H1 (cell line): ENCODE measurements at regions not wholly inside any gene's neighbourhood (a gene's known extent, or its start where the extent isn't known, plus 50 kb on each side); places are given as distances from the start of the nearest gene placed in this dataset.

Experiments
- CTCF ChIA-PET: fragments of 300-600 bp; sonication (Branson Sonifier 250); formaldehyde crosslinking; loops from one replicate; lab custom pipeline; 2021; ENCODE audit not compliant: partially characterized antibody; lab: Charles Lee
- POLR2A ChIA-PET: fragments of 300-600 bp; sonication (Branson Sonifier 250); formaldehyde crosslinking; loops from one replicate; lab custom pipeline; 2021; ENCODE audit warnings: inconsistent platforms; ENCODE audit not compliant: partially characterized antibody; lab: Charles Lee
- DNase-seq, 2 experiments: peaks; one replicate each; pipeline versions ENCODE4 v3.0.0 to v3.0.0-alpha.2; 2010 to 2022; ENCODE audit warnings: low spot score in 2 of 2, low read depth in 1 of 2, mixed read lengths in 1 of 2
- FAIRE-seq: peaks from 2 replicates; lab custom pipeline; 2011; peaks lifted over from hg19 to GRCh38; lab: Jason Lieb, UNC
- H2AFZ ChIP-seq: 2 replicates; pipeline ENCODE4 v1.8.1; 2012; ENCODE audit warnings: low read length, inconsistent platforms
- H2AK5ac ChIP-seq: 2 replicates; pipeline ENCODE4 v1.6.1; 2013; ENCODE audit warnings: low read depth, low read length
- H2BK120ac ChIP-seq: replicated peaks from 2 replicates; pipeline ENCODE3; 2013; ENCODE audit warnings: low read depth, low read length, inconsistent platforms
- H2BK12ac ChIP-seq: 2 replicates; pipeline ENCODE4 v1.6.1; 2013; ENCODE audit warnings: low read depth, low read length
- H2BK15ac ChIP-seq: 2 replicates; pipeline ENCODE4 v1.6.1; 2013; ENCODE audit warnings: low read length
- H2BK20ac ChIP-seq: 2 replicates; pipeline ENCODE4 v1.6.1; 2013; ENCODE audit warnings: low read length
- H2BK5ac ChIP-seq: 2 replicates; pipeline ENCODE4 v1.6.1; 2013; ENCODE audit warnings: low read depth, low read length
- H3K14ac ChIP-seq: 2 replicates; pipeline ENCODE4 v1.6.1; 2013; ENCODE audit warnings: inconsistent platforms; ENCODE audit not compliant: insufficient read length
- H3K18ac ChIP-seq: 2 replicates; pipeline ENCODE4 v1.6.1; 2013; ENCODE audit warnings: low read length; ENCODE audit errors: extremely low read depth
- H3K23ac ChIP-seq: 2 replicates; pipeline ENCODE4 v1.6.1; 2013; ENCODE audit warnings: inconsistent platforms; ENCODE audit not compliant: insufficient read length
- H3K23me2 ChIP-seq: 2 replicates; pipeline ENCODE4 v1.6.1; 2013; ENCODE audit warnings: low read depth, low read length
- H3K27ac ChIP-seq: 2 replicates; pipeline ENCODE4 v1.6.1; 2011; ENCODE audit warnings: low read depth, low read length, inconsistent platforms
- H3K27me3 ChIP-seq, 4 experiments: replicated peaks in 1 of 4; 1 replicate in 1 of 4; 2 replicates in 3 of 4; pipeline versions ENCODE4 v1.6.1 to v1.8.1; 2011 to 2013; ENCODE audit warnings: low read length in 3 of 4, mild to moderate bottlenecking in 3 of 4, inconsistent platforms in 2 of 4, mixed read lengths in 2 of 4, moderate library complexity in 1 of 4; ENCODE audit not compliant: control insufficient read depth in 3 of 4, insufficient read depth in 3 of 4; ENCODE audit errors: extremely low read depth in 1 of 4
- H3K36me3 ChIP-seq, 4 experiments: 2 replicates each; pipeline versions ENCODE4 v1.6.1 to v1.8.1; 2011 to 2013; ENCODE audit warnings: mild to moderate bottlenecking in 4 of 4, low read length in 3 of 4, moderate library complexity in 2 of 4, control low read depth in 1 of 4, inconsistent platforms in 1 of 4; ENCODE audit not compliant: insufficient read depth in 4 of 4, control insufficient read depth in 2 of 4
- H3K4ac ChIP-seq: replicated peaks from 2 replicates; pipeline ENCODE3; 2013; ENCODE audit warnings: low read length, low read depth, mixed read lengths, inconsistent platforms; ENCODE audit not compliant: insufficient read length
- H3K4me1 ChIP-seq, 4 experiments: replicated peaks in 1 of 4; 1 replicate in 1 of 4; 2 replicates in 3 of 4; pipeline versions ENCODE4 v1.6.1 to v1.8.1; 2011 to 2013; ENCODE audit warnings: low read length in 3 of 4, inconsistent platforms in 2 of 4, mixed read lengths in 1 of 4; ENCODE audit not compliant: insufficient read depth in 4 of 4, control insufficient read depth in 3 of 4
- H3K4me2 ChIP-seq, 2 experiments: 2 replicates each; pipeline versions ENCODE4 v1.6.1 to v1.8.1; 2011 to 2013; ENCODE audit warnings: low read depth in 2 of 2, low read length in 2 of 2, control low read depth in 1 of 2, inconsistent platforms in 1 of 2, mild to moderate bottlenecking in 1 of 2; ENCODE audit not compliant: insufficient read depth in 1 of 2
- H3K4me3 ChIP-seq, 4 experiments: fragments of 200-600, 300-600 bp in 1 of 4; sonication (generic), shearing (Covaris generic), sonication (Bioruptor Twin) in 1 of 4; 2 replicates each; pipeline versions ENCODE4 v1.5.1 to v1.8.1; 2011 to 2016; ENCODE audit warnings: low read length in 4 of 4, low read depth in 3 of 4, control low read depth in 2 of 4, inconsistent platforms in 2 of 4, mild to moderate bottlenecking in 2 of 4, mixed read lengths in 1 of 4, moderate library complexity in 1 of 4; ENCODE audit not compliant: insufficient read depth in 2 of 4; ENCODE audit errors: extremely low read depth in 1 of 4
- H3K56ac ChIP-seq: replicated peaks from 2 replicates; pipeline ENCODE3; 2013; ENCODE audit warnings: low read depth, mild to moderate bottlenecking, mixed read lengths, low read length, inconsistent platforms; ENCODE audit not compliant: insufficient read length
- H3K79me1 ChIP-seq: 2 replicates; pipeline ENCODE4 v1.6.1; 2013; ENCODE audit warnings: low read depth, low read length, control low read depth
- H3K79me2 ChIP-seq, 2 experiments: 2 replicates each; pipeline versions ENCODE4 v1.6.1 to v1.8.1; 2012 to 2013; ENCODE audit warnings: low read length in 2 of 2, mild to moderate bottlenecking in 2 of 2, inconsistent platforms in 1 of 2; ENCODE audit not compliant: insufficient read depth in 2 of 2, control insufficient read depth in 1 of 2
- H3K9ac ChIP-seq, 4 experiments: replicated peaks in 1 of 4; 1 replicate in 1 of 4; 2 replicates in 3 of 4; pipeline versions ENCODE4 v1.6.1 to v1.8.1; 2011 to 2013; ENCODE audit warnings: low read depth in 3 of 4, low read length in 3 of 4, control low read depth in 2 of 4, mild to moderate bottlenecking in 2 of 4, moderate library complexity in 2 of 4, inconsistent platforms in 1 of 4; ENCODE audit errors: extremely low read depth in 1 of 4
- H3K9me3 ChIP-seq, 2 experiments: 2 replicates each; pipeline versions ENCODE4 v1.6.1 to v1.8.1; 2012 to 2013; ENCODE audit warnings: mild to moderate bottlenecking in 2 of 2, moderate library complexity in 2 of 2, control low read depth in 1 of 2, inconsistent platforms in 1 of 2, low read depth in 1 of 2, low read length in 1 of 2, mixed read lengths in 1 of 2; ENCODE audit not compliant: insufficient read depth in 2 of 2
- H4K20me1 ChIP-seq, 2 experiments: replicated peaks in 1 of 2; 2 replicates each; pipeline versions ENCODE3 to v1.8.1; 2011 to 2013; ENCODE audit warnings: inconsistent platforms in 2 of 2, low read length in 2 of 2, mild to moderate bottlenecking in 1 of 2; ENCODE audit not compliant: insufficient read depth in 2 of 2, control insufficient read depth in 1 of 2
- H4K5ac ChIP-seq: 2 replicates; pipeline ENCODE4 v1.6.1; 2013; ENCODE audit warnings: low read length, low read depth, mixed read lengths, inconsistent platforms; ENCODE audit not compliant: insufficient read length
- H4K8ac ChIP-seq: 2 replicates; pipeline ENCODE4 v1.8.0; 2013; ENCODE audit warnings: mild to moderate bottlenecking, moderate library complexity, low read length, inconsistent platforms; ENCODE audit not compliant: insufficient read depth; ENCODE audit errors: extremely low read depth
- H4K91ac ChIP-seq: replicated peaks from 2 replicates; pipeline ENCODE3; 2013; ENCODE audit warnings: low read length, mixed read lengths, inconsistent platforms; ENCODE audit not compliant: insufficient read length
- PHF8 ChIP-seq: fragments of 200-600 bp; sonication (generic); conservative IDR thresholded peaks from 2 replicates; pipeline ENCODE4 v1.7.1; 2012; ENCODE audit warnings: low read depth, mild to moderate bottlenecking, inconsistent platforms, low read length, moderate library complexity
- TCF12 ChIP-seq: IDR thresholded peaks from 2 replicates; pipeline ENCODE4 v1.6.1; 2011; ENCODE audit warnings: low read depth, mild to moderate bottlenecking, low read length
- WGBS, 2 experiments: shearing (Covaris generic) in 1 of 2; methylation state at CpG; one replicate each; pipeline versions ENCODE4 v1.1.6 to v1.1.7; 2013 to 2015; ENCODE audit warnings: low lambda C conversion rate in 2 of 2, mixed read lengths in 2 of 2, inconsistent platforms in 1 of 2, low coverage in 1 of 2, missing lambda C conversion rate in 1 of 2; ENCODE audit not compliant: insufficient replicate concordance in 2 of 2, insufficient coverage in 1 of 2, insufficient read length in 1 of 2; ENCODE audit errors: extremely low coverage in 1 of 2, missing lambda C conversion rate in 1 of 2; 5-methylcytosine and 5-hydroxymethylcytosine counted together
- TF ChIP-seq, protein P1 (sequence below): IDR thresholded peaks from 2 replicates; pipeline ENCODE4 v1.6.1; 2012; ENCODE audit warnings: inconsistent platforms

DNA sequence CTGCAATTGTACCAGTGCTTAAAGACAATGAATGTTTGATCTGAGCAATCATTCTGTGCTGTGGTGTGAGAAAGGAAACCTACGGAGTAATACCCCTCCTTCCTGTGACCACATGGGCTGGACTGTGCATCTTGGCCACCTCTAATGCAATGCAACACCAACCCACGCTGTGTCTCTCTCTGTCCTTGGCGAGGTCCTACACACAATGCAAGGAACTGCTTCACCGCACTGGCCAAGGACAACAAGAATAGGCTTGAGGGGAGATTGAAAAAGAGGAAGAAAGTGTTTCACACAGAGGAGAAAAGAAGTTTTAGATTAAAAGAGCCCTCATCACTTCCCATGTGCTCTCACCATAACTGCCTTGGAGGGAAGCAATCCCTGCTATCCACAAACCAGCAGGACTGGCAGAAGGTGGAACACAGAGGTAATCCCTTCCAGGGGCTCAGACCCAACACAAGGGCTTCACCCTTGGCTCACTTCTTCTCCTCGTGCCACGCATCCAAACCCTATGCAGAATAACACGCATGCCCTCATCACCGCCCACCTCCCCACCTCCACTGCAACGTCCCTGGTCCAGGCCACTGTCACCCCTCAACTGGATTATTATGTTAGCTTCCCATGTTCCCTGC, 112.5 kb upstream of the ERG start:
- Histone ChIP-seq H2BK120ac (no peak overlapping the region), H3K4me3 (no peak overlapping the region), H2BK20ac (no peak overlapping the region), H2AK5ac (no peak overlapping the region), H3K23me2 (peaks cover 3% of the 10 kb centered on the region; the same call in 1 of the 2 replicates), H3K14ac (no peak overlapping the region), H3K79me1 (no peaks in the 10 kb centered on the region), H3K79me2 (no peaks in the 10 kb centered on the region), H4K8ac (no peak overlapping the region), H3K18ac (no peak overlapping the region), H3K56ac (no peak overlapping the region), H3K4me1 (no peaks in the 10 kb centered on the region), H3K27ac (no peak overlapping the region), H4K91ac (no peak overlapping the region), H3K27me3 (no peaks in the 10 kb centered on the region), H2BK12ac (no peak overlapping the region), H2BK5ac (no peak overlapping the region), H4K20me1 (no peaks in the 10 kb centered on the region), H3K4ac (no peak overlapping the region), H2BK15ac (no peak overlapping the region), H3K36me3 (no peaks in the 10 kb centered on the region), H3K23ac (no peak overlapping the region), H3K9ac (no peak overlapping the region), H3K4me2 (no peak overlapping the region), H4K5ac (no peak overlapping the region), H2AFZ (no peak overlapping the region), H3K9me3 (no peaks in the 10 kb centered on the region)
- no peak for DNase-seq
- POLR2A ChIA-PET, result interaction anchor here (0.5 kb wide), 1 partner anchor 85 kb away, joined by 3 read pairs; no protein-coding TSS in a partner anchor
- no peak for FAIRE-seq
- CTCF ChIA-PET, result interaction anchor here (1.1 to 1.2 kb wide), 2 partner anchors 77 to 527 kb away, joined by 3 read pairs; no protein-coding TSS in a partner anchor
- WGBS, 2 experiments, result 92% methylated on average over 9 of the region's 9 CpGs; no CpG with 5 or more reads in 1 of the 2 experiments
- TF ChIP-seq, protein P1, sequence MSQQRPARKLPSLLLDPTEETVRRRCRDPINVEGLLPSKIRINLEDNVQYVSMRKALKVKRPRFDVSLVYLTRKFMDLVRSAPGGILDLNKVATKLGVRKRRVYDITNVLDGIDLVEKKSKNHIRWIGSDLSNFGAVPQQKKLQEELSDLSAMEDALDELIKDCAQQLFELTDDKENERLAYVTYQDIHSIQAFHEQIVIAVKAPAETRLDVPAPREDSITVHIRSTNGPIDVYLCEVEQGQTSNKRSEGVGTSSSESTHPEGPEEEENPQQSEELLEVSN, result no peak
- TF ChIP-seq TCF12 (no peak), PHF8 (no peak)
